GM23338 (cell line): ENCODE measurements at regions not wholly inside any gene's neighbourhood (a gene's known extent, or its start where the extent isn't known, plus 50 kb on each side); places are given as distances from the start of the nearest gene placed in this dataset.

Source experiments
- ATAC-seq: fragments of 200-7000 bp; cut with Tn5 transposase; 3 replicates; pipeline ENCODE4 v1.9.1; 2020
- DNase-seq: peaks from one replicate; pipeline ENCODE4 v3.0.0-alpha.2; 2015; ENCODE audit warnings: low spot score
- H2AFZ ChIP-seq: fragments of 200-600 bp; sonication (generic); 2 replicates; pipeline ENCODE4 v1.8.0; 2016; ENCODE audit warnings: antibody characterized with exemption, mild to moderate bottlenecking, moderate library complexity
- H3F3A ChIP-seq: fragments of 200-600 bp; sonication (generic); replicated peaks from 2 replicates; pipeline ENCODE4 v1.8.0; 2017; ENCODE audit warnings: antibody characterized with exemption, mixed run types, low read depth
- H3K27ac ChIP-seq: fragments of 200-600 bp; sonication (generic); 2 replicates; pipeline ENCODE4 v1.6.1; 2016; ENCODE audit warnings: low read depth
- H3K27me3 ChIP-seq: fragments of 200-600 bp; sonication (generic); 2 replicates; pipeline ENCODE4 v1.8.0; 2016; ENCODE audit warnings: mild to moderate bottlenecking, mixed run types, moderate library complexity; ENCODE audit not compliant: insufficient read depth
- H3K36me3 ChIP-seq: fragments of 200-600 bp; sonication (generic); 2 replicates; pipeline ENCODE4 v1.8.0; 2016; ENCODE audit warnings: mild to moderate bottlenecking; ENCODE audit not compliant: insufficient read depth
- H3K4me1 ChIP-seq: fragments of 200-600 bp; sonication (generic); 2 replicates; pipeline ENCODE4 v1.8.0; 2016; ENCODE audit warnings: mild to moderate bottlenecking, moderate library complexity; ENCODE audit not compliant: insufficient read depth
- H3K4me2 ChIP-seq: fragments of 200-600 bp; sonication (generic); 2 replicates; pipeline ENCODE4 v1.7.1; 2017; ENCODE audit warnings: mixed run types
- H3K4me3 ChIP-seq: fragments of 200-600 bp; sonication (generic); 2 replicates; pipeline ENCODE4 v1.6.1; 2016; ENCODE audit warnings: mixed run types
- H3K79me2 ChIP-seq: fragments of 200-600 bp; sonication (generic); replicated peaks from 2 replicates; pipeline ENCODE4 v1.8.0; 2017; ENCODE audit warnings: mild to moderate bottlenecking; ENCODE audit not compliant: insufficient read depth
- H3K9me2 ChIP-seq: fragments of 200-600 bp; sonication (generic); 2 replicates; pipeline ENCODE4 v1.8.0; 2017; ENCODE audit not compliant: insufficient read depth
- H4K20me1 ChIP-seq: fragments of 200-600 bp; sonication (generic); replicated peaks from 2 replicates; pipeline ENCODE4 v1.8.0; 2017; ENCODE audit warnings: mild to moderate bottlenecking; ENCODE audit not compliant: insufficient read depth
- H3K27ac Mint-ChIP-seq: 2 replicates; pipeline ENCODE4 v1.8.0; 2020; ENCODE audit warnings: inconsistent platforms, mild to moderate bottlenecking, moderate library complexity, mixed read lengths
- H3K27me3 Mint-ChIP-seq: 3 replicates; pipeline ENCODE4 v1.8.0; 2022; ENCODE audit warnings: low read depth, mild to moderate bottlenecking, moderate library complexity, mixed read lengths, inconsistent platforms; ENCODE audit not compliant: insufficient read depth, poor library complexity
- H3K36me3 Mint-ChIP-seq: 3 replicates; pipeline ENCODE4 v1.8.0; 2021; ENCODE audit warnings: low read depth, mild to moderate bottlenecking, inconsistent platforms, moderate library complexity, mixed read lengths
- H3K4me1 Mint-ChIP-seq: 3 replicates; pipeline ENCODE4 v1.8.0; 2020; ENCODE audit warnings: mild to moderate bottlenecking, inconsistent platforms, mixed read lengths
- H3K4me3 Mint-ChIP-seq: 3 replicates; pipeline ENCODE4 v1.8.0; 2021; ENCODE audit warnings: moderate library complexity, mild to moderate bottlenecking, inconsistent platforms, mixed read lengths
- H3K9me3 Mint-ChIP-seq: 3 replicates; pipeline ENCODE4 v1.8.0; 2020; ENCODE audit warnings: moderate library complexity, mild to moderate bottlenecking, inconsistent platforms, mixed read lengths
- CREB1 ChIP-seq: fragments of 250-450 bp; sonication (Bioruptor Pico); IDR thresholded peaks from 2 replicates; pipeline ENCODE4 v1.5.0; 2020; ENCODE audit warnings: low read depth, mild to moderate bottlenecking, moderate library complexity
- CTCF ChIP-seq, 2 experiments: fragments of 200-600 bp in 1 of 2; sonication (generic) in 1 of 2; conservative IDR thresholded peaks; 2 replicates each; pipeline versions ENCODE4 v1.5.1 to v1.6.1; 2016 to 2017; ENCODE audit warnings: antibody characterized with exemption in 2 of 2, low read depth in 2 of 2, mild to moderate bottlenecking in 2 of 2, moderate library complexity in 1 of 2
- ETS1 ChIP-seq: IDR thresholded peaks from 2 replicates; pipeline ENCODE4 v1.6.1; 2016; ENCODE audit warnings: antibody characterized with exemption
- EZH2 ChIP-seq: fragments of 200-600 bp; sonication (generic); IDR thresholded peaks from one replicate; pipeline ENCODE4 v1.8.0; 2017; ENCODE audit warnings: antibody characterized with exemption, mild to moderate bottlenecking, low read depth; ENCODE audit not compliant: unreplicated experiment
- EZH2phosphoT487 ChIP-seq: fragments of 200-600 bp; sonication (generic); IDR thresholded peaks from one replicate; pipeline ENCODE4 v1.8.1; 2018; ENCODE audit warnings: antibody characterized with exemption; ENCODE audit not compliant: unreplicated experiment
- JUNB ChIP-seq: IDR thresholded peaks from one replicate; pipeline ENCODE4 v1.6.1; 2016; ENCODE audit warnings: antibody characterized with exemption; ENCODE audit not compliant: unreplicated experiment
- NANOG ChIP-seq: IDR thresholded peaks from 2 replicates; pipeline ENCODE4 v1.6.1; 2016; ENCODE audit warnings: antibody characterized with exemption, borderline replicate concordance
- POLR2AphosphoS5 ChIP-seq: IDR thresholded peaks from 2 replicates; pipeline ENCODE4 v1.6.1; 2016; ENCODE audit warnings: antibody characterized with exemption, low read depth
- STAT1 ChIP-seq: IDR thresholded peaks from one replicate; pipeline ENCODE4 v1.6.1; 2016; ENCODE audit warnings: antibody characterized with exemption; ENCODE audit not compliant: unreplicated experiment
- ZNF114 ChIP-seq: fragments of 250-450 bp; sonication (Bioruptor Pico); IDR thresholded peaks from 2 replicates; pipeline ENCODE4 v1.5.0; 2020; ENCODE audit warnings: mild to moderate bottlenecking, moderate library complexity
- ZNF331 ChIP-seq: fragments of 250-450 bp; sonication (Bioruptor Pico); IDR thresholded peaks from 2 replicates; pipeline ENCODE4 v1.5.0; 2020; ENCODE audit warnings: low read depth, mild to moderate bottlenecking, moderate library complexity
- ZNF462 ChIP-seq: fragments of 250-450 bp; sonication (Bioruptor Pico); IDR thresholded peaks from 2 replicates; pipeline ENCODE4 v1.5.0; 2020; ENCODE audit warnings: mild to moderate bottlenecking, moderate library complexity
- TF ChIP-seq, protein P1 (sequence below): IDR thresholded peaks from one replicate; pipeline ENCODE4 v1.6.1; 2018; ENCODE audit warnings: antibody characterized with exemption; ENCODE audit not compliant: unreplicated experiment

DNA sequence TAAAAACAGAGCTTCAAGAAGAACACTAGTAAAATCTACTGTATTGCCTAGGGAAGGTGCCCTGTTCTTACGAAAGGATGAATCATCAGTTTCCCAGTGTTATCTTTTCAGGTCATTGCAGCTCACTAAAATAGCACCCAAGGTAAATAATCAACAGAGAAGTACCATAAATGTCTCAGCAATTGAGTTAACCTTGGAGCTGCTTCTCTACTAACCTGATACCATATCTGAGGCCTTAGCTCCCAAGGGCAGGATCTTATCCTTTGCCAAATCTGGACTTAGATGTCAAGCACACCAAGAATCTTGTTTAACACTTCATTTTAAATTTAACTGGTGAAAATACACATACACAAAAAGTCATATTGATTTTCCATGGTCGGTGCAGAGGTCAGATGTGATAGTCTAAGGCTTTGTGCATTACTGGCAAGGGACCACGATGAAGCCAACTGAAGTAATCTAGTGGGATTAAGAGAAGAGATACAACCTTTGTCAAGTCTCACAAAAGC lies 81.5 kb downstream of the EDN1 start:
- no peaks in the 10 kb centered on the region for H3K27me3 ChIP-seq
- no peak overlapping the region for H3K4me3 ChIP-seq
- H3K4me2 ChIP-seq = no peak overlapping the region
- TF ChIP-seq ZNF331 (CRISPR knock-in tag) (no peak), POLR2AphosphoS5 (no peak), ZNF462 (CRISPR knock-in tag) (no peak), EZH2phosphoT487 (no peak), JUNB (no peak), EZH2 (no peak), ETS1 (no peak), NANOG (no peak), ZNF114 (CRISPR knock-in tag) (no peak), CTCF (conservative IDR thresholded peaks at IDR 0.05; ENCODE audit: low read depth in 2 of 2) (no peak), STAT1 (no peak), CREB1 (no peak)
- TF ChIP-seq, protein P1, sequence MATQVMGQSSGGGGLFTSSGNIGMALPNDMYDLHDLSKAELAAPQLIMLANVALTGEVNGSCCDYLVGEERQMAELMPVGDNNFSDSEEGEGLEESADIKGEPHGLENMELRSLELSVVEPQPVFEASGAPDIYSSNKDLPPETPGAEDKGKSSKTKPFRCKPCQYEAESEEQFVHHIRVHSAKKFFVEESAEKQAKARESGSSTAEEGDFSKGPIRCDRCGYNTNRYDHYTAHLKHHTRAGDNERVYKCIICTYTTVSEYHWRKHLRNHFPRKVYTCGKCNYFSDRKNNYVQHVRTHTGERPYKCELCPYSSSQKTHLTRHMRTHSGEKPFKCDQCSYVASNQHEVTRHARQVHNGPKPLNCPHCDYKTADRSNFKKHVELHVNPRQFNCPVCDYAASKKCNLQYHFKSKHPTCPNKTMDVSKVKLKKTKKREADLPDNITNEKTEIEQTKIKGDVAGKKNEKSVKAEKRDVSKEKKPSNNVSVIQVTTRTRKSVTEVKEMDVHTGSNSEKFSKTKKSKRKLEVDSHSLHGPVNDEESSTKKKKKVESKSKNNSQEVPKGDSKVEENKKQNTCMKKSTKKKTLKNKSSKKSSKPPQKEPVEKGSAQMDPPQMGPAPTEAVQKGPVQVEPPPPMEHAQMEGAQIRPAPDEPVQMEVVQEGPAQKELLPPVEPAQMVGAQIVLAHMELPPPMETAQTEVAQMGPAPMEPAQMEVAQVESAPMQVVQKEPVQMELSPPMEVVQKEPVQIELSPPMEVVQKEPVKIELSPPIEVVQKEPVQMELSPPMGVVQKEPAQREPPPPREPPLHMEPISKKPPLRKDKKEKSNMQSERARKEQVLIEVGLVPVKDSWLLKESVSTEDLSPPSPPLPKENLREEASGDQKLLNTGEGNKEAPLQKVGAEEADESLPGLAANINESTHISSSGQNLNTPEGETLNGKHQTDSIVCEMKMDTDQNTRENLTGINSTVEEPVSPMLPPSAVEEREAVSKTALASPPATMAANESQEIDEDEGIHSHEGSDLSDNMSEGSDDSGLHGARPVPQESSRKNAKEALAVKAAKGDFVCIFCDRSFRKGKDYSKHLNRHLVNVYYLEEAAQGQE = no peak
- Mint-ChIP-seq H3K27me3 (peaks cover 9% of the 10 kb centered on the region), H3K4me1 (peaks cover 7% of the 10 kb centered on the region; the same call in 1 of the 3 replicates), H3K4me3 (no peak overlapping the region), H3K36me3 (no peaks in the 10 kb centered on the region), H3K27ac (no peak overlapping the region), H3K9me3 (no peaks in the 10 kb centered on the region)
- DNase-seq (no peak), ATAC-seq (no peak)
- H4K20me1 ChIP-seq = no peaks in the 10 kb centered on the region
- H3K79me2 ChIP-seq = no peaks in the 10 kb centered on the region
- 0 out of 2 replicates have a peak, but pooled peaks cover 5% of the 10 kb centered on the region for H3K9me2 ChIP-seq
- H3K27ac ChIP-seq = no peak overlapping the region
- no peak overlapping the region for H2AFZ ChIP-seq
- no peaks in the 10 kb centered on the region for H3F3A ChIP-seq
- 0 out of 2 replicates have a peak, but pooled peaks cover 4% of the 10 kb centered on the region for H3K4me1 ChIP-seq
- no peaks in the 10 kb centered on the region for H3K36me3 ChIP-seq
